ENCODE measurements at regions not wholly inside any gene's neighbourhood (a gene's known extent, or its start where the extent isn't known, plus 50 kb on each side); places are given as distances from the start of the nearest gene placed in this dataset.

GRCh38 chr2:219692521-219692920 is 65.1 kb downstream of the SLC4A3 start:
- no peak for DNase-seq

- DNase-seq, result no peak
Measured at GRCh38 chr2:219695145-219695709, 67.8 kb downstream of the SLC4A3 start.

GRCh38 chr2:219697811-219698747 is 70.6 kb downstream of the SLC4A3 start:
- DNase-seq, result no peak

GRCh38 chr2:219698748-219699439 is 71.5 kb downstream of the SLC4A3 start:
- no peak for DNase-seq

- DNase-seq, result no peak
Measured at GRCh38 chr2:219699440-219699821, 72.0 kb downstream of the SLC4A3 start.

- DNase-seq, result no peak
Measured at GRCh38 chr2:219701847-219702634, 74.6 kb downstream of the SLC4A3 start.

- DNase-seq, result no peak
Measured at GRCh38 chr2:219702796-219703545, 75.5 kb downstream of the SLC4A3 start.

GRCh38 chr2:219704878-219705277 is 77.4 kb downstream of the SLC4A3 start:
- no peak for DNase-seq

- DNase-seq, result no peak
Measured at GRCh38 chr2:219706823-219707281, 79.4 kb downstream of the SLC4A3 start.

GRCh38 chr2:219707496-219708285 is 80.3 kb downstream of the SLC4A3 start:
- no peak for DNase-seq

GRCh38 chr2:219709331-219709761 is 81.9 kb downstream of the SLC4A3 start:
- no peak for DNase-seq

GRCh38 chr2:219713110-219713509 is 85.7 kb downstream of the SLC4A3 start:
- peak; percentile 31 for DNase-seq

- no peak for DNase-seq
Measured at GRCh38 chr2:219714681-219715400, 87.4 kb downstream of the SLC4A3 start.

- DNase-seq, result no peak
Measured at GRCh38 chr2:219718066-219718465, 90.6 kb downstream of the SLC4A3 start.

- DNase-seq, result no peak
Measured at GRCh38 chr2:219719521-219719920, 92.1 kb downstream of the SLC4A3 start.

- DNase-seq, result no peak
Measured at GRCh38 chr2:219720956-219721355, 93.5 kb downstream of the SLC4A3 start.

- DNase-seq, result no peak
Measured at GRCh38 chr2:219722276-219722879, 94.9 kb downstream of the SLC4A3 start.

- no peak for DNase-seq
Measured at GRCh38 chr2:219723311-219723710, 95.9 kb downstream of the SLC4A3 start.

GRCh38 chr2:219724628-219725027 is 97.2 kb downstream of the SLC4A3 start:
- no peak for DNase-seq

GRCh38 chr2:219726916-219727315 is 99.5 kb downstream of the SLC4A3 start:
- DNase-seq, result no peak
